Esophagus muscularis mucosa (tissue), 4 donors: ENCODE measurements at regions not wholly inside any gene's neighbourhood (a gene's known extent, or its start where the extent isn't known, plus 50 kb on each side); places are given as distances from the start of the nearest gene placed in this dataset.

Experiments used
- CTCF ChIP-seq, 3 experiments: fragments of 200-600 bp in 2 of 3; fragments of 450-650 bp in 1 of 3; sonication (generic) in 2 of 3; IDR thresholded peaks; one replicate each; pipeline ENCODE4 v1.5.1; 2017 to 2019; ENCODE audit warnings: antibody characterized with exemption in 3 of 3, mild to moderate bottlenecking in 2 of 3, moderate library complexity in 1 of 3
- EP300 ChIP-seq: sonication (generic); formaldehyde crosslinking; IDR thresholded peaks from one replicate; pipeline ENCODE4 v1.6.1; 2017; ENCODE audit warnings: antibody characterized with exemption
- POLR2A ChIP-seq: fragments of 450-650 bp; IDR thresholded peaks from one replicate; pipeline ENCODE4 v1.6.1; 2017; ENCODE audit warnings: antibody characterized with exemption, moderate library complexity, mild to moderate bottlenecking, low read depth
- POLR2AphosphoS5 ChIP-seq, 2 donors: sonication (generic); formaldehyde crosslinking; IDR thresholded peaks; one replicate each; pipeline ENCODE4 v1.6.1; 2017; ENCODE audit warnings: antibody characterized with exemption in 2 of 2

- TF ChIP-seq CTCF (IDR thresholded peaks at IDR 0.05) (peak in 2 of 3 experiments; percentile 21 to 23), POLR2A (no peak), POLR2AphosphoS5 (IDR thresholded peaks at IDR 0.05) (no peak), EP300 (no peak)
These were observed 211.6 kb upstream of the MMADHC start for GRCh38 chr2:149799013-149799705.
